NCI-H82 (cell line): ENCODE measurements at regions not wholly inside any gene's neighbourhood (a gene's known extent, or its start where the extent isn't known, plus 50 kb on each side); places are given as distances from the start of the nearest gene placed in this dataset.
"Not testable (repeated sequence)": the region's sequence is repeated elsewhere in the genome, so short reads cannot be mapped to it uniquely, and the experiment has no call there.

Experiments
- DNase-seq: peaks from one replicate; lab custom pipeline; 2025; lab: John Stamatoyannopoulos, UW

DNA sequence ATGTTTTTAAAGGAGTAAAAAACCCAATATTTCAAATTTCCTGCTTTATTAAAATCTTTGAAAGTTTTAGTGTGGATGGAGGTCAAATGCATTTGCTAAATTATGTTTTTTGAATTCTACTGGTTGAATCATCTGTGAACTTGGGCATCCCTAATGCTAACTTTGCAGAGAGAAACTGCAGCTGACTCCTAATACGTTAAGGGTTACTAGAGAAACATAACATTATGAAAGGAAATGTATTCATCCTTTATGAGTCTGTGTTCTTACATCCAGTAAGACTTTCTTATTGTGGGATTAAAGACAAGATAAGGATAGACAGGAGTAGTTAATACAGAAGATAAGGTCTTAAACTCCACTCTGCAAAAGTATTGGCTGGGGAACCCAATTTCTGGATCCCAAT lies 140.6 kb downstream of the FAM124B start:
- DNase-seq: no peak

DNA sequence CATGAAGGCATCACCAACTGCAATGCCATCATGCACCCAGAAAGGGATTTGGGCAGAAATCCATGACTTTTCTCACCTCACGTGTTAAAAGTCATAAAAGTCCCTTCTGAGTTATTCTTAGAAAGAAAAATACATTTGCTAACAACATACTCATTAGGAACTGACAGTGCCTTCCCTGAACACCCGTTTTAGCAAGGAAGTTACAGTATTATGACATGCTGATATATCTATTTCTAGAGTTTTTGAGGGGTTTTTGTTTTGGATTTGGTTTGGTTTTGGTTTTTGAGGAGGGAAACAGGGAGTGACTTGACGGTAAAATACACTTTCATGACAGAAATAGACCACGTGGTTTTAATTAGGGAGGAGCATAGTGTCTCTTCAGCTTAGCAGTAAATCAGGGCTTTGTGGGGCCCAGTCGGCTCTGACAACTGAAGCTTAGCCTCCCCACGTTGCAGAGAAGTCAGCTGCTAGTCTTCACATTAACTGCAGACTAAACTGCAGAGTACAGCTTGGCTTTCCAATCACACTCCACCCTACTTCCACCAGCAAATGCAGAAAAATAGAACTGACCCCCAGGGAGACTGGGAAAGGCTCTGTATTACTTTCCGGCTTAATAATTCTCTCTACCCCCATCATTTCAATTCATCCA lies 141.4 kb downstream of the FAM124B start:
- peak; percentile 90 for DNase-seq

DNA sequence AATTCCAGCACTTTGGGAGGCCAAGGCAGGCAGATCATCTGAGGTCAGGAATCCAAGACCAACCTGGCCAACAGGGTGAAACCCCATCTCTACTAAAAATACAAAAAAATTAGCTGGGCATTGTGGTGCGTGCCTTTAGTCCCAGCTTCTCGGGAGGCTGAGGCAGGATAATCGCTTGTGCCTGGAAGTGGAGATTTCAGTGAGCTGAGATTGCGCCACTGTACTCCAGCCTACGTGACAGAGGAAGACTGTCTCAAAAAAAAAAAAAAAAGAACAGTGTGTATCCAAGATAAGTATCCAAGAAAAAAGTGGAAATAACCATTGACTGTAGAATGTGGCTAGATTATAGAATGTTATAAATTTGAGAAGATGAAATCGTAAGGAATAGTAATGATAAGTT lies 142.1 kb downstream of the FAM124B start:
- no peak for DNase-seq

DNA sequence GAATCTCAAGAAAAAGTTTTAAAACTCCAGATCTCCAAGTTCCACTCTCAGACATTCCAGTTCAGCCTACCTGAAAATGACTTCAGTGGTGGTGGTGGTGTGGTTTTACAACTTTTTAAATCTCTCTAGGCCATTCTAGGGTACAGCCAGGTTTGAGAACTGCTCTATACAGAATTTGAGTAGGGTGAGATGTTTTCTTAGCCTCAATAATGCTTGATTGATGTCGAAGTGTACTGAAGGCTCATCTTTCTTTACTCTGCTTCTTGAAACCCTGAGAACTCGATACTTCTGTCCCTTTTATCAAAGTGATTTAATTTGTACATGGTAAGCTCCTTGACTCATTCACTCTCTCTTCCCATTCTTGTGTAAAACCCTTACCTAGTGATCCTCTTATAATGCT lies 143.8 kb downstream of the FAM124B start:
- DNase-seq: no peak

DNA sequence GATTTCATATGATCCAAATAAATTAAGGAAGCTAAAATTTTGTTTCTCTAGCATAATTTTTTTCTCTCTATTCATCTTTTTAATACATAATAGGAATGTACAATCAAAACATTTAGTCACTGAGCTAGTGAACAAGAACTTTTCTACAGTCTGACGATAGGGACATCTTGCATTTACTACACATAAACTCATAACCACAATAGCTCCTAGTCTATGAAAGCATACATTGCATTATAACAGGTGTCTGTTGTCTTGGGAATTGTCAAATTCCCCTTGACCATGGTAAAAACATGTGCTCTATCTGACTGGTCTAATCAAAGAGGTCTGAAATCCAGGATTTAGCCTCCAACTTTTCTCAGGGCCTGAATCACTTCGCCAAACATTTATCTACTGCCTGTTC lies 144.8 kb downstream of the FAM124B start:
- DNase-seq: no peak

DNA sequence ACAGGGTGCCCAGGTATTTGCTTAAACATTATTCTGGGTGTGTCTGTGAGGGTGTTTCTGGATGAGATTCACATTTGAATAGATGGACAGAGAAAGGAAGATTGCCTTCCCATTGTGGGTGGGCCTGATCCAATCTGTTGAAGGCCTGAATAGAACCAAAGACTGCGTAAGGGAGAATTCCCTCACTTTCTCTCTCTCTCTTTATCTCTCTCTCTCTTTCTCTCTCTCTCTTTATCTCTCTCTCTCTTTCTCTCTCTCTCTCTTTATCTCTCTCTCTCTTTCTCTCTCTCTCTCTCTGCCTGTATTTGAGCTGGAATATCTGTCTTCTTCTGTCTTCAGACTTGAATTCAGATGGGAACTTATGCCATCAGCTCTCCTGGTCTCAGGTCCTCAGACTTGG lies 148.4 kb downstream of the FAM124B start:
- no peak for DNase-seq

DNA sequence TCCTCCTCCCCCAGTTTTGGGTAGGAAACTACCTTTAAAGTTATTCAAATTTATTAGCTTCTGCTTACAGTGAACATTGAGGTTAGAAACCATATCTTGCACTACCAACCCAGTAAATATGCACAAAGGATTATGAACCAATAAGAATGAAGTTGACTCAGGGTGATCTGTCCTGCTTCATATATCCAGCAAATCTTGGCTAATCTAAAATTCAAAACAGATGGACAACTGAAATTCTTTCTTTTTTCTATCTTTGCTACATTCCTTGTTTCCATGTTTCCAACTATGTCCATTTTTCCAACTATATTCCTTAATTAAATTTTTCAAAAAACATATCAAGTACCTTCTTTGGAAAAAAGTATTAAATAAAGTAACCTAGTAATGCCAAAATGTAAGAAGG lies 149.3 kb downstream of the FAM124B start:
- no peak for DNase-seq

DNA sequence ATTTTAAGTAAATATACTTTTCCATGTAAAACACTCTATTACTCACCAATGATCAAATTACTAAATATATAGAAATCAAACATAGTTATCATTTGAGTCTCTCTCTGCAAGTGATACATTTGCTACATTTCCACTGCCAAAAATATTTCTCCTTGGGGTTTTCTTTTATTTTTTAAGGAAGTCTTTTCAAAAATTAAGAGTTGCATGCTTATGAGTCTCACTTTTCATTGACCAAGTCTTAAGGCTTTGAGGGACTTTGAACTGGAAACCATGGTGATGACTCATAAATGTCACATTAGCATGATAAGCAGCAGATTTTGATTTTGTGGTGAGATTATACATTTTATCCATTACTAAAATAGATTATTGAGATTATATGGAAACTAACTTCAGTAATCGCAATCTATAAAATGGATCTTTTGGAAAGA lies 152.9 kb downstream of the FAM124B start:
- no peak for DNase-seq

DNA sequence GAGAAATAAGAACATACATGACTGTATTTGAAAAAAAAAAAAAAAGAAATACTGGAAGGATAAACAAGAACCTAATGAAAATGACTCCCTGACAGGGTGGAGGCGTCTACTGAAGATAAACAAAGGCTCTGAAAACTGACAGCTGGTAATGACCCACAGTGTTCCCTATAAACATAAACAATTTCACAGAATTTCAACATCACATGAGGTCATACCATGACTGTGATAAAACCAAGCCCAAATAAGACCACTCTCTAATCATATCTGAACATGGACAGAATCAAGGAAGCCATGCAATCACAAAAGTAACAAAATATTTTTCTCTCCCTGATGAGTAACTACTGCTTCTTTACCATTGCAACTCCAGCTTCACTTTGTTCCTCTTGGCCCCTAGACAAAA lies 159.3 kb downstream of the FAM124B start:
- no peak for DNase-seq

DNA sequence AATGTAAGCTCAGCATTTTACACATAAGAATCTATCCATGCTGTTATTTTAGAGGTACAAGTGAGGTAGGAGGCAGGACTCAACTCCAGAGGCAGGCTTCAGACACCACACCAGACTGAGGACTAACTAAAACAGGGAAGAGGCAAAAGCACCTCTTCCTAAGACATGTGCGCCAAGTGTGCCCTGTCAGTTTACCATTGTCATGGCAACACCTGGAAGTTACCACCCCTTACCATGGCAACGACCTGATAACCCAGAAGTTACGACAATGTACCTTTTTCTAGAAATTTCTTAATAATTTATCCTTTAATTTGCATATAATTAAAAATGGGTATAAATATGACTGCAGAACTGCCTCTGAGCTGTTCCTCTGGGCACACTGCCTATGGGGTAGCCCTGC lies 160.1 kb downstream of the FAM124B start:
- no peak for DNase-seq

DNA sequence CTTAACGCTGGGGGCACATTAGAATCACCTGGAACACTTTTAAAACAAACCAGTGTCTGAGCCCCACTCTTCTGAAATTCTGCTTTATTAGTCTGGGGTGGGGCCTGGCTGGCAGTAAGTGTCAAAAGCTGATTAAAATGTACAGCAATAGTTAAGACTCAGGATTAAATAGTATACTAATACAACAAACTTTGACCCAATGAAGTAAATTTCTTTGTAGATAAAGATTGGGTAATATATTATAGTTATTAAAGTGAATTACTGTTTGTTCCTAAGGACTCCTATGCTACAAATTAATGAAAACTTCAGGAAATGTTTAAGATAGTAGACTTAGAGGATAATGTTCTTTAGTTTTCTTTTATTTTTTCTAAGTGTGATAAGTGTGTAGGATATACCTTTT lies 160.9 kb downstream of the FAM124B start:
- DNase-seq: no peak

DNA sequence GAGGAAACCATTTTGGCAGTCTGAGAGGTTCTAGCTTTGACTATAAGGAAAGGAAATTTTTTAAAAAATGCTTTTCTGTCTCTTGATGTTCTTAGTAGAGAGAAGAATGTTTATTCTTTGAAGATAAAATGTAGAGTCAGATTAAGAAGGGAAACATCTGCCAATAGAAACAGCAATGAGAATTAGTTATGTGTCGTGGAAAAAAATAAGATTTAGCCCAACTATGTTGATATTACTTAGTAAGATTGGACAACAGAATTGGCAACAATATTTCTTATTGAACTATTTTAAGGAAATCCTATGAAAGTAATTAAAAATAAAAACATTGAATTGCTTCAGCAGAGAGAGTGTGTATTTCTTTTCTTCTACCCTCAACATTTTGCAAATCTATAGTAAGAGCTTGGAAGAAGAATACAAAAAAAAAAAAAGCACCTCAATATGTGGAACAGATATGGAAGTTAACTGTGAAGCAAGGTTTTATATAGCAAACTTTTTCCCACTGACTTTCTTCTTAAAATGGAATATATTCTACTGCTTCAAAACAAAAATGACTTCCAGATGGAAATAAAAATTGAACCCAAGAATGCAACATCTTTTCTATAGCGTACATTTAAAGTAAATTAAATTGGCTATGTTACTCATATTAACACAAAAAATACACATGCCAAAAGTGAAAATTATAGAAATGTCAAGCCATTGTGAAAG lies 177.9 kb downstream of the FAM124B start:
- DNase-seq: no peak

DNA sequence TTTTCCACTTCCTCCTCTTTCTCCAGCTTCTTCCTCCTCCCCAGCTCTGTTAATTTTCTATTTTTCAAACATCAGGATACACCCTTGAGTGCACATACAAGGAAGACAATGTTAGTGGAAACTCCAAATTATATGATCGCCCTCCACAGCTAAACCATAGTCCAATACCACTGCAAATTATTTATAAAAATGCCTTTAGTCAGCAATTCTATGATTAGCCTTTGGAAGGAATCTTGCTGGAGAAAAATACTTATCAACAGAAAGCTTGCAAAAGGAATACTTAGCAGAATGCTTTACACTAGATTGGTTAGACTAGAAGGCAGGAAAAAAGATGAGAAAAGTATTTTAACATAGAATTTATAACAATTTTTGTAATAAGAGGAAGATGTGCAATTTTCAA lies 178.9 kb downstream of the FAM124B start:
- DNase-seq: no peak

DNA sequence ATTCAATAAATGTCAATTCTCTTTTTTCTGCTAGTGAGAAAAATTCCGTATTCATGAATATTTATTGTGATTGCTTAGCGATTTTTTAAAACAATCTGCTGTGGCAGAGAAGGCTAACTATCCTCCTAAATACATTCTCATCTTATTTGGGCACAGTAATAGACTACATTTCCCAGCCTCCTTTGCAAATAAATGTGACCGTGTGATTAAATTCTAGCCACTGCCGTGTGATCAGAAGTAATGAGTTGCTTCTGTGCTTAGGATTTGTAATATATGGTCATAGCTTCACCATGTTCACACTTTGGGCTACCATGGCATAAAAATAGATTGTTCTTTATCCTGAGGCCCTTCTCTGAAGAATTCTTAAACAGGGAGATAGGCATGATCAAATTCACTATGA lies 179.6 kb downstream of the FAM124B start:
- peak; percentile 32 for DNase-seq

DNA sequence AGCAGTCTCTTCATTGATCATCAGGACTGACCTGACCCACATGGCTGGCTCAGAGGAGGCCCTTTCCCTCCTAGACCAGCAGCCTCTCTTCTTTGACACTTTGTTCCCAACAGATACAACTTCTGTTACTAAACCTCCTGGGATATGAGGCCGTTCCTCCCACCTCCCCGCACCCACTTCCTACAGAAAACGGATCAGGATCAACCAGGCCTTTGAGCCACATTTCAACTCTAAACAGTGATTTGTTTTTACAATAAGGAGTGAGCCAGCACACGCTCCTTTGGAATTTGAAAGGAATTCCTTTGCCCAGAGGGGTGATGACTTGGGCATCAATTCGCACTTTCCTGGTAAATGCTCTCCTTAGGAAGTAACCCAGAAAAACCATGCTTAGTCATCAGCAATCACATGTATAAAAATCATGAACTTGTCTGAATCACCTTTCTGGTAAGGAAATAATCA lies 180.4 kb downstream of the FAM124B start:
- no peak for DNase-seq

DNA sequence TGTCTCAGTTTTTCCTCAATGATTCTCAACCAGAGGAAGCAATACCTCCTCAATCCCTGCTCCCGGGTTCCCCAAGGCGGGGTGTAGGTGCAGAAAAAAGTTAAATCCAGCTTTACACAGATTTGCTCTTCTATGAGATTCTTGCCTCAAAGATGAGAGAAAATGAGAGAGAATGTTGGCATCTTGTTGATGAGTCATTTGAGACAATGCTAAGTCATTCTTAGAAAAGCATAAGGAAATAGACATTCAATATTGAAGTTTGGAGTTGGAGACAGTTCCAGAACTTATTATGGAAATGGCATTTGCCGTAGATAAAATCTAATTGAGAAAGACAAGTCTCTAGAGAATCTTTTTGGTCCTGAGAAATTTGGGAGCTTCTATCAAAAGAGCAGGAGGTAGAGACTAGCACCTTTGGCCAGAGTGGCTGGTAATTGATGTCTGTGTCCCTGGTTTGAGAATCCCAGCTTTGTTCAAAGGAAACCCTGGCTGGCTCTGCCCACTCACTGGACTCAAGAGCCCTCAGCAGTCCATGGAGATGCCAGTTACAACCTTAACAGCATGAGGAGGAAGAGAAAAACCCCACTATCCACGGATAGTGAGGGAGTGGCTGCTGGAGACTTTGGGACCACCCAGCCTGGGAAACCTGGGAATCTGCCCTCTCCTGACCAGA lies 181.2 kb downstream of the FAM124B start:
- DNase-seq: no peak

DNA sequence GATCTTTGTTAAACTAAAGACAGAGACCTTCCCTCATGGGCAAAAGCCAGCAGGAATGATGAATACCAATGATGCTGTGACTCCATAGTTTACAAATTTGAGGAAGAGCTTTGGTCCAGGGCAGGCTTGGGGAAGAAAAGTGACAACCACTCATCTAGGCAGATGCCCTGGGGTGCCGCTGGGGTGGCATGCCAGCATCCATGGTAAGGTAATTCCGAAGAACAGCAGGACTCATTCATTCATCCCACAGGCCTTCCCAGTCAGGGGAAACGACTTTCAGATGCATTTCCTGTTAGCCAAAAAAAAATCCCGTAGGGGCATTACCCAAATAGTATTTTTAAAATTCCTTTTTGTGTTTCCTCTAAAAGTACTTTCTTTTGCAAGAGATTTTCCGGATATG lies 180.7 kb upstream of the SERPINE2 start:
- no peak for DNase-seq

DNA sequence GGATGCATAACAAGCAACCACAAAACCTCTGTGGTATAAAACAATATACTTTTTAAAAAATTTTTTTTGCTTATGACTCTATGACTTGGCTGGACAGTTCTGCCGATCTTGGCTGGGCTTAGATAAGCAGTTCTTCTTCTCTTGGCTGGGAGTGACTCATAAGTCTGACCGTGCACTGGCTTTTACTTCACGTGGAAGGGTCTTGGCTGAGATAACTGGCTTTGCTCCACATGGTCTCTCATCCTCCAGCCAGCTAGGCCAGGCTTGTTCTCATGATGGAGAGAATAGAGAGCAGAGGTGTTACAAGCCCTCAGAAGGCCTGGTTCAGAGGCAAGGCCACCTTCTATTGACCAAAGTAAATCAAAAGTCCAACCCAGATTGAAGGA lies 178.9 kb upstream of the SERPINE2 start:
- DNase-seq: no peak

DNA sequence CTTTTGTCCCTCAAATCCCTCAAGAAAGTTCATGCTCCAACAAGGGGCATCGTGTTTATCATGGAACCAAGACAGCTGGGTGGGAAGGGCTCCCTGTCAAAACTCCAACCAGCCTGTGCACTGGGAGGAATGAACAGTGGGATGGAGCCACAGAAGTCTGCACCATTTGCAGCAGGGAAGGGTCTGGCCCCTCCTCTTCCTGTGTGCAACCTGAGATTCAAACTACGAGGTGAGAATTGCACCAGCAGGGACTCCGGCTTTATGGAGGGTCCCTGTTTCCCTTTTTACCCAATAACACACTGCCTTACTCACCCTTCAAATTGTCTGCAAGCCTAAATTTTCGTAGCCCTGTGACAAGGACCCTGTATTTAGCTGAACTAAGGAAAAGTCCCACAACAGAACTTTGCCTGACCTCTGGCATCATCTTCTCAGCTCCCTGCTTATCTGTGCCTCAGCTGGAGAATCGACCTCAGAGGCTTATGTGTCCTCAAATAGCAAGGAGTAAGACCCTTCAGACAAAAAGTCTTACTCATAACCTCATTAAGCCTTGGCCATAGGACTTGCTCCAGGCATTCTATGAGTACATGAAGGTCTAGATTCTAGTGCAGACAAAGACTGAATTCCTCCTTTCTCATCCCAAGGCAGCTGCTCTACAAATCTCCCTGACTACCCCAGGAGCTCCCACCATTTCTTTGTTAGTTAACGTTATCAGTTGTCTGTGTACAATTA lies 178.3 kb upstream of the SERPINE2 start:
- DNase-seq: no peak

DNA sequence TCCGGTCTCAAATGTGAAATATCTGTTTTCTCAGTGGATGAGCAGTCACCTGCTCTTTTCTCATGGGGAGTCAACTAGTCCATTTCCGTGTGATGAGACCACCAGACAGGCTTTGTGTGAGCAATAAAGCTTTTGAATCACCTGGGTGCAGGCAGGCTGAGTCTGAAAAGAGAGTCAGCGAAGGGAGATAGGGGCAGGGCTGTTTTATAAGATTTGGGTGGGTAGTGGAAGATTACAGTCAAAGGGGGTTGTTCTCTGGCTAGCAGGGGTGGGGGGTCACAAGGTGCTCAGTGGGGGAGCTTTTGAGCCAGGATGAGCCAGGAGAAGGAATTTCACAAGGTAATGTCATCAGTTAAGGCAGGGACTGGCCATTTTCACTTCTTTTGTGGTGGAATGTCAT lies 176.5 kb upstream of the SERPINE2 start:
- DNase-seq: not testable (repeated sequence)

DNA sequence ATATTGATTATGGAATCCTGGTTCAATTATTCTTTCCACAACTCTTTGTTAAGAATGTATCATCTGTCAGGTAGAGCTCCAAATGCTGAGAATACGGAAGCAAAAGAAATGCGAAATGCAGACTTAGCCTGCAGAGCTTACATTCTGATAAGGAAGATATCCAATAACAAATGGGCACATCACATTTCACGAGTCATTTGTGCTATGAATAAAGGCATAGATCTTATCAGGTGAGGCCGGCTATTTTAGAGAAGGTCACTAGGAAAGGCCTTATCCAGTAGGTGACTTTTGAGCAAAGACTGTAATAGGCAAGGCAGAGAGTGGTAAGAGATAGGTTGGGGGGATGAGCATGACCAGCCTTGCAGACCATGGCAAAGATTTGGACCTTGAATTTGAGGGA lies 174.3 kb upstream of the SERPINE2 start:
- no peak for DNase-seq

DNA sequence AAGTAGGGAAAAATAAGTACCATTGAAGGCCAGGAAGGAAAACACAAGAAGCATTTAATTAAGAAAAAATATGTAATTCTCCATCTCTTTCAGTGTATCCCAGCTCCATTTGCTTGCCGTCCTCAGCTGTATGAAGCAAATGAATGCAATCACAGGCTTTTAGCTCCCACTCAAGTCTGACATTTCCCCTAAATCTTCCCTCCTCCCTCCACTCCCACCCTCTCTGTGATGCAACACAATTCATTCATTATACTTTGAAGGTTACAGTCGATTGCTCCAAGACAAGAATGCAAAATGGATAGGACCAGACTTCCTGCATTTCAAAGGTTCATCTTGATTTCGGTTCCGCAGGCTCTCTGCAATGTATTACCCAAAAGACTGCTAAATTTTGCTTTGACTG lies 172.7 kb upstream of the SERPINE2 start:
- no peak for DNase-seq

DNA sequence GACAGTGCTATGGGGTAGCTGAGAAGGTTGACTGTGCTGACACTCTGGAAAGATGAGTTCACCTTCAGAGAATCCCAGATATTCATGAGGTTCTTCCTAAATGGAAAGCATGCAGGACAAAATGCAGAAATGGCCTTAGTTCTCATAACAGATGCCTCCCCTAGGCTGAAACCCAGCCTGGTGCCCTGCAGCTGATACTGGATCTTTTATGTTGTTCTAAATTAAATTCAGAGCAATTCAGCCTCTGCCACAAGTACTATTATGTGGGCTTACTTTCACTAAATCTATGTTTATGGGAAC lies 172.0 kb upstream of the SERPINE2 start:
- no peak for DNase-seq
